Astrocyte of the cerebellum (primary cell): ENCODE measurements at regions not wholly inside any gene's neighbourhood (a gene's known extent, or its start where the extent isn't known, plus 50 kb on each side); places are given as distances from the start of the nearest gene placed in this dataset.

Experiments used
- DNase-seq: peaks from one replicate; pipeline ENCODE4 v3.0.0-alpha.2; 2011; ENCODE audit warnings: low read depth
- H3K4me3 ChIP-seq: 2 replicates; pipeline ENCODE4 v1.5.1; 2011; ENCODE audit warnings: mild to moderate bottlenecking, low read depth, low read length, moderate library complexity
- in situ Hi-C: cut with HindIII; loops from 2 replicates; pipeline ENCODE4 v1.10.0; 2017; ENCODE audit warnings: low sequenced_read_pairs
- TF ChIP-seq, protein P1 (sequence below): IDR thresholded peaks from 2 replicates; pipeline ENCODE4 v1.5.1; 2012; ENCODE audit warnings: low read length, low read depth, moderate library complexity, mild to moderate bottlenecking; ENCODE audit errors: missing control alignments

DNA sequence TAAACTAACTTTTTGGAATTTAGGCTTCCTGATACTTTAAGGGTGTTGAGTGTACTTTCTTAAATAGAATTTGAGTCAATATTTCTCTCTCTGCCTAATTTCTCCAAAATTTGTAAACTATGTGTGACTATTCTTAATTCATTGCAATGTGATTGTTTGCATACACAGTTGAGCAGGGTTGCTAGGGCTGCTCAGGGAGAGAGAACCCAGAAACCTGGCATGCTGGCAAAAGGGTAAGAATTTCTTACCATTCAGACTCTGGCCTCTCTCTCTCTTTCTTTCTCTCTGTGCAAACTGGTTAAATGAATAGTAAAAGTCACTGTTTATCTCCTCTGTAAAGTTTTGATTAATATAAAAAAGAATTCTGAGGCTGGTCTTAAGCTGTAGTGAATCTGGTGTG lies 51.0 kb upstream of the NAMPT start:
- in situ Hi-C loops = no loop called here
- H3K4me3 ChIP-seq = no peak overlapping the region
- TF ChIP-seq, protein P1, sequence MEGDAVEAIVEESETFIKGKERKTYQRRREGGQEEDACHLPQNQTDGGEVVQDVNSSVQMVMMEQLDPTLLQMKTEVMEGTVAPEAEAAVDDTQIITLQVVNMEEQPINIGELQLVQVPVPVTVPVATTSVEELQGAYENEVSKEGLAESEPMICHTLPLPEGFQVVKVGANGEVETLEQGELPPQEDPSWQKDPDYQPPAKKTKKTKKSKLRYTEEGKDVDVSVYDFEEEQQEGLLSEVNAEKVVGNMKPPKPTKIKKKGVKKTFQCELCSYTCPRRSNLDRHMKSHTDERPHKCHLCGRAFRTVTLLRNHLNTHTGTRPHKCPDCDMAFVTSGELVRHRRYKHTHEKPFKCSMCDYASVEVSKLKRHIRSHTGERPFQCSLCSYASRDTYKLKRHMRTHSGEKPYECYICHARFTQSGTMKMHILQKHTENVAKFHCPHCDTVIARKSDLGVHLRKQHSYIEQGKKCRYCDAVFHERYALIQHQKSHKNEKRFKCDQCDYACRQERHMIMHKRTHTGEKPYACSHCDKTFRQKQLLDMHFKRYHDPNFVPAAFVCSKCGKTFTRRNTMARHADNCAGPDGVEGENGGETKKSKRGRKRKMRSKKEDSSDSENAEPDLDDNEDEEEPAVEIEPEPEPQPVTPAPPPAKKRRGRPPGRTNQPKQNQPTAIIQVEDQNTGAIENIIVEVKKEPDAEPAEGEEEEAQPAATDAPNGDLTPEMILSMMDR = no peak
- DNase-seq = no peak
